SK-N-SH treated with all-trans-retinoic acid at 6 μM for 48 hours (cell line): ENCODE measurements at regions not wholly inside any gene's neighbourhood (a gene's known extent, or its start where the extent isn't known, plus 50 kb on each side); places are given as distances from the start of the nearest gene placed in this dataset.

Experiments used
- ISL1 ChIP-seq: fragments of 250-450 bp; sonication (Bioruptor Pico); IDR thresholded peaks from 2 replicates; pipeline ENCODE4 v2.1.2; 2022; ENCODE audit warnings: mild to moderate bottlenecking, moderate library complexity
- TOX ChIP-seq: fragments of 250-450 bp; sonication (Bioruptor Pico); IDR thresholded peaks from 2 replicates; pipeline ENCODE4 v1.8.0; 2021; ENCODE audit warnings: mild to moderate bottlenecking, moderate library complexity, borderline replicate concordance
- ZFP30 ChIP-seq: fragments of 450-650 bp; formaldehyde crosslinking; IDR thresholded peaks from 2 replicates; pipeline ENCODE4 v1.5.0; 2022; ENCODE audit warnings: mild to moderate bottlenecking, moderate library complexity
- ZNF8 ChIP-seq: fragments of 450-650 bp; formaldehyde crosslinking; IDR thresholded peaks from 2 replicates; pipeline ENCODE4 v1.5.0; 2020; ENCODE audit warnings: mild to moderate bottlenecking, moderate library complexity
- TF ChIP-seq, protein P1 (sequence below): fragments of 250-450 bp; sonication (Bioruptor Pico); IDR thresholded peaks from 2 replicates; pipeline ENCODE4 v1.8.0; 2020; ENCODE audit warnings: mild to moderate bottlenecking, moderate library complexity, borderline replicate concordance
- TF ChIP-seq, protein P2 (sequence below): fragments of 250-450 bp; sonication (Bioruptor Pico); IDR thresholded peaks from 2 replicates; pipeline ENCODE4 v1.5.0; 2020; ENCODE audit warnings: mild to moderate bottlenecking, moderate library complexity
- TF ChIP-seq, protein P3 (sequence below): fragments of 250-450 bp; sonication (Bioruptor Pico); IDR thresholded peaks from 2 replicates; pipeline ENCODE4 v1.8.0; 2021; ENCODE audit warnings: low read depth, mild to moderate bottlenecking, moderate library complexity, borderline replicate concordance

DNA sequence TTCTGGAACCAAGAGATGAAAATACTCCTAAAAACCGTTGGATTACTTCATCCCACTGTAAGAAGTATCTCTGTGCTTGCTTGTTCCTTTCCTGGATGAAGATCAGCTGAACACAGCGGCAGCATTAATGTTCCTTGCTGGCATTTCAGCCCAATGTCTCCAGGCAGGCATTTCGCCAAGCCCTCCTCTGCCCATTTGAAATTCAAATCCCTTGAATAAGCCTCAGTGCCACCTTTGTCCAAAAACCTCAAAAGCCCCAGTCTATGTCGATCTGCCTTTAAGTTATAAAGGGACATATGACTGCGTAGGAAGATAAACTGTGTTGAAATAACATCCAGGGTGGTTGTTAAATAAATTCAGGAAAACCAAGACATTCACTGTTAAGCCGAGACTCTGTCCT is 156.8 kb upstream of the PDZRN3 start:
- TF ChIP-seq, protein P1, sequence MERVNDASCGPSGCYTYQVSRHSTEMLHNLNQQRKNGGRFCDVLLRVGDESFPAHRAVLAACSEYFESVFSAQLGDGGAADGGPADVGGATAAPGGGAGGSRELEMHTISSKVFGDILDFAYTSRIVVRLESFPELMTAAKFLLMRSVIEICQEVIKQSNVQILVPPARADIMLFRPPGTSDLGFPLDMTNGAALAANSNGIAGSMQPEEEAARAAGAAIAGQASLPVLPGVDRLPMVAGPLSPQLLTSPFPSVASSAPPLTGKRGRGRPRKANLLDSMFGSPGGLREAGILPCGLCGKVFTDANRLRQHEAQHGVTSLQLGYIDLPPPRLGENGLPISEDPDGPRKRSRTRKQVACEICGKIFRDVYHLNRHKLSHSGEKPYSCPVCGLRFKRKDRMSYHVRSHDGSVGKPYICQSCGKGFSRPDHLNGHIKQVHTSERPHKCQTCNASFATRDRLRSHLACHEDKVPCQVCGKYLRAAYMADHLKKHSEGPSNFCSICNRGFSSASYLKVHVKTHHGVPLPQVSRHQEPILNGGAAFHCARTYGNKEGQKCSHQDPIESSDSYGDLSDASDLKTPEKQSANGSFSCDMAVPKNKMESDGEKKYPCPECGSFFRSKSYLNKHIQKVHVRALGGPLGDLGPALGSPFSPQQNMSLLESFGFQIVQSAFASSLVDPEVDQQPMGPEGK (CRISPR knock-in tag), result no peak
- TF ChIP-seq TOX (CRISPR knock-in tag), result no peak
- TF ChIP-seq ISL1 (CRISPR knock-in tag), result no peak
- TF ChIP-seq, protein P2, sequence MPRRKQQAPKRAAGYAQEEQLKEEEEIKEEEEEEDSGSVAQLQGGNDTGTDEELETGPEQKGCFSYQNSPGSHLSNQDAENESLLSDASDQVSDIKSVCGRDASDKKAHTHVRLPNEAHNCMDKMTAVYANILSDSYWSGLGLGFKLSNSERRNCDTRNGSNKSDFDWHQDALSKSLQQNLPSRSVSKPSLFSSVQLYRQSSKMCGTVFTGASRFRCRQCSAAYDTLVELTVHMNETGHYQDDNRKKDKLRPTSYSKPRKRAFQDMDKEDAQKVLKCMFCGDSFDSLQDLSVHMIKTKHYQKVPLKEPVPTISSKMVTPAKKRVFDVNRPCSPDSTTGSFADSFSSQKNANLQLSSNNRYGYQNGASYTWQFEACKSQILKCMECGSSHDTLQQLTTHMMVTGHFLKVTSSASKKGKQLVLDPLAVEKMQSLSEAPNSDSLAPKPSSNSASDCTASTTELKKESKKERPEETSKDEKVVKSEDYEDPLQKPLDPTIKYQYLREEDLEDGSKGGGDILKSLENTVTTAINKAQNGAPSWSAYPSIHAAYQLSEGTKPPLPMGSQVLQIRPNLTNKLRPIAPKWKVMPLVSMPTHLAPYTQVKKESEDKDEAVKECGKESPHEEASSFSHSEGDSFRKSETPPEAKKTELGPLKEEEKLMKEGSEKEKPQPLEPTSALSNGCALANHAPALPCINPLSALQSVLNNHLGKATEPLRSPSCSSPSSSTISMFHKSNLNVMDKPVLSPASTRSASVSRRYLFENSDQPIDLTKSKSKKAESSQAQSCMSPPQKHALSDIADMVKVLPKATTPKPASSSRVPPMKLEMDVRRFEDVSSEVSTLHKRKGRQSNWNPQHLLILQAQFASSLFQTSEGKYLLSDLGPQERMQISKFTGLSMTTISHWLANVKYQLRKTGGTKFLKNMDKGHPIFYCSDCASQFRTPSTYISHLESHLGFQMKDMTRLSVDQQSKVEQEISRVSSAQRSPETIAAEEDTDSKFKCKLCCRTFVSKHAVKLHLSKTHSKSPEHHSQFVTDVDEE, result no peak
- no peak for TF ChIP-seq ZFP30 (CRISPR knock-in tag)
- TF ChIP-seq, protein P3, sequence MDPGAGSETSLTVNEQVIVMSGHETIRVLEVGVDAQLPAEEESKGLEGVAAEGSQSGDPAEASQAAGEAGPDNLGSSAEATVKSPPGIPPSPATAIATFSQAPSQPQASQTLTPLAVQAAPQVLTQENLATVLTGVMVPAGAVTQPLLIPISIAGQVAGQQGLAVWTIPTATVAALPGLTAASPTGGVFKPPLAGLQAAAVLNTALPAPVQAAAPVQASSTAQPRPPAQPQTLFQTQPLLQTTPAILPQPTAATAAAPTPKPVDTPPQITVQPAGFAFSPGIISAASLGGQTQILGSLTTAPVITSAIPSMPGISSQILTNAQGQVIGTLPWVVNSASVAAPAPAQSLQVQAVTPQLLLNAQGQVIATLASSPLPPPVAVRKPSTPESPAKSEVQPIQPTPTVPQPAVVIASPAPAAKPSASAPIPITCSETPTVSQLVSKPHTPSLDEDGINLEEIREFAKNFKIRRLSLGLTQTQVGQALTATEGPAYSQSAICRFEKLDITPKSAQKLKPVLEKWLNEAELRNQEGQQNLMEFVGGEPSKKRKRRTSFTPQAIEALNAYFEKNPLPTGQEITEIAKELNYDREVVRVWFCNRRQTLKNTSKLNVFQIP (CRISPR knock-in tag), result no peak
- TF ChIP-seq ZNF8 (CRISPR knock-in tag), result no peak
